ENCODE measurements at regions not wholly inside any gene's neighbourhood (a gene's known extent, or its start where the extent isn't known, plus 50 kb on each side); places are given as distances from the start of the nearest gene placed in this dataset.
"Not testable (repeated sequence)": the region's sequence is repeated elsewhere in the genome, so short reads cannot be mapped to it uniquely, and the experiment has no call there.

DNA sequence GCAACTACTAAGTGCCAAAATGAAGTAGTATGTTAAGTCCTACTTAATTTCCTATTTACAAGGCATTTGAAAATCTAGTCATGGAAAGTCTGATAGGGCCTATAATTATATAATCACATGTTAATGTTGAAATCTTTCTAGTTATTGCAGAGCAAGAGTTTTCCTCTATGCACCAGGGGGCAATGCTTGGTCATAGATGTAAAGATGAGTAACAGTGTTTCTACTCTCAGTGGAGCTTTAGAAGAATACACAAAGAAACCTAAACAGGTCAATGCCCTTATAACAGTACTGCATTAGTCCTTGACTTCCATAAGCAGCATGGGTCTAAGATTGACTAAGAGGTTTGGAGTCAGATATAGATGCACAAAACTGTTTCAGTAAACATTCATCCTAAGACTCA, 218.7 kb downstream of the KCTD12 start:
- DNase-seq (ENCODE audit: low read depth in 3 of 3, low spot score in 1 of 3) = no peak

DNA sequence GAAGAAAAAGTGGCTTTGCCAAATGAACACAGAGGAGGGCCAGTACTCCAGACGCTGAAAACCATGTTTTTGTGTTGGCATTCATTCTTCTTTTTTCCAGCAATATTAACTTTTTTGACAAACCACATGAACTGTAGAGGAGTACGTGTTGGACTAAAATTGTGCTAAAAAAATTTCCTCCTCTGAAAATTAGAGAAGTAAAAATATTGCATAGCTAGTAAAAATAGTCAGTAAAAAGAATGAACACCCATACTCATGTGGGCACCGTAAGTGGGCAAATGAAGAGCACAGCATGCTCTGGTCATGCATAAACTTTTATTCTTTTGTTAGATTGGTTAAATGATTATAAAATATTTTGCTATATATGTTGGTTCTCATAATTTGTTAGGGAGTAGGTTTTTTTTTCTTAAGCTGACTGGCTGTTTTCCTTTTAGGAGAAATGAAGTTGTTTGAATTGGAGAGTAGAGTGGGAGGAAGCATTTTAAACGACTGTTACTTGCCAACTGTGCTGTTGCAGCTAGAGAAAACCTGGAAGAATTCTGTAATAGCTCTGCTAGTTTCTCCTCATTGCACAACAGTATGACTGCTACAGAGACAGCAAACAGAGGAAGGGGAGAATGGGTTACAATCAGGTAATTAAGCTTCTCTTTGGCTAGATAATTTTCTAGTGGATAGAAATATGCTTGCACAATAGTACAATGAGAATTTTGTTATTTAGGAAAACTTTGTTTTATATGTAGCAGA, 222.4 kb downstream of the KCTD12 start:
- no peak for DNase-seq (ENCODE audit: low read depth in 3 of 3, low spot score in 1 of 3)

DNA sequence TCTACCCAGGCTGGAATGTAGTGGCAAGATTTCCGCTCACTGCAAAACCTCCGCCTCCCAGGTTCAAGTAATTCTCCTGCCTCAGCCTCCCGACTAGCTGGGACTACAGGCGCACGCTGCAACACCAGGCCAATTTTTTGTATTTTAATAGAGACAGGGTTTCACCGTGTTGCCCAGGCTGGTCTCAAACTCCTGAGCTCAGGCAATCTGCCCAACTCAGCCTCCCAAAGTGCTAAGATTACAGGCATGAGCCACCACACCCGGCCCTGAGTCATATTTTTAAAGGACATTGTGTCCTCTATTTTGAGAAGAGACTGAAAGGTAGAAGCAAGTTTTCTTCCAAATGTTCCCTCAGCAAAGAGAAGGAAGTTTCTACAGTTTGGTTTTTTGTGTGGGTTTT, 227.1 kb downstream of the KCTD12 start:
- DNase-seq (ENCODE audit: low read depth in 3 of 3, low spot score in 1 of 3) = not testable (repeated sequence)

DNA sequence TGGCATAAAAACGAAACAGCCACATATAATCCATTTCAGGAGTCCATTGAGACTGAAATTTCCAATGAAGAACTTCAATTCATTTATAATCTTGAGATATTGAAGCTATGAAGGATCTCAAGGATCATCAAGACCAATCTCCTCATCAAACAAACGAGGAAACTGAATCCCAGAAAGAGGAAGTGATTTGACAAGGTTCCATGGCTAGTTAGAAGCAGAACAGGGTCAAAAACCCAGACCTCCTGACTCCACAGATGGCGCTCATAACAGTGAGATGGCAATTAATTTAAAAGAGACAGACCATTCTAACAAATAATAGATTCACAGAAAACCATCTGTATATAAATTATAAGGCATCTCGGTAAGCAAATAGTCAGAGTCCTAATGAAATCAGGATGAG, 229.7 kb downstream of the KCTD12 start:
- no peak for DNase-seq (ENCODE audit: low read depth in 3 of 3, low spot score in 1 of 3)

DNA sequence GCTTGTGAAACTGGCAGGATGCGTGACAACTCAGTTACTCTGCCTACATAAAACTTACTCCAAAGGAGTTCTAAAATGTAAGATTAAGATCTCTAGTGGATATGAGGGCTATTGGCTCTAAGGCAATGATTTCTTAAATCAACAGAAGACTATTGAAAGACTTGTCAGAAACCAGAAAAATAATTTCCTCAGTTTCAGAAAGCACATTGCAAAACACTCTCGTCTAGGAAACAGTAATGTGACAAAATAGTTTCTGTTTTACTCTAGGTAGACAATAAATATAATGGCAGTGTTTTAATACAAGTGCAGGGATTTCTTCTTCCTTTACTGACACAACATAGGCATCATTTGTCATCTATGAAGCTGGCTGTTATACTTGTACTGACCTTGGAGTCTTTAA, 230.1 kb downstream of the KCTD12 start:
- DNase-seq (ENCODE audit: low read depth in 3 of 3, low spot score in 1 of 3) = no peak

DNA sequence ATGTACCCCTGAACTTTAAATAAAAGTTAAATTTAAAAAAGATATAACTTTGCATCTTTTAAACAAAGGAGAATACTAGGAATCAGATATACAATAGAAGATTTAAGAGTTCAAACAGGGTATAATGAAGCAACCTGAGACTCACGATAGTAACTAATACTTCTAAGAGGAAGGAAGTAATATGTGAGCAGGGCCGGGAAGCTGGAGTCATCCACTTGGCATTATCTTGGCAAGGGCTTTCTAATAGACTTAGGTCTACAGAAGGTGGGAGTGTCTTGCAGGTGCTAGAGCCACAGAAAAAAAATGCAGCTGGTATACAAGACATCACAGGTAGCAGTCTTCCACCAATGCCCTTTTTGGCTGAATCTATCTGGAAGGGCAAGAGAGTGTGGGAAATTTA, 231.9 kb downstream of the KCTD12 start:
- DNase-seq (ENCODE audit: low read depth in 3 of 3, low spot score in 1 of 3) = no peak

DNA sequence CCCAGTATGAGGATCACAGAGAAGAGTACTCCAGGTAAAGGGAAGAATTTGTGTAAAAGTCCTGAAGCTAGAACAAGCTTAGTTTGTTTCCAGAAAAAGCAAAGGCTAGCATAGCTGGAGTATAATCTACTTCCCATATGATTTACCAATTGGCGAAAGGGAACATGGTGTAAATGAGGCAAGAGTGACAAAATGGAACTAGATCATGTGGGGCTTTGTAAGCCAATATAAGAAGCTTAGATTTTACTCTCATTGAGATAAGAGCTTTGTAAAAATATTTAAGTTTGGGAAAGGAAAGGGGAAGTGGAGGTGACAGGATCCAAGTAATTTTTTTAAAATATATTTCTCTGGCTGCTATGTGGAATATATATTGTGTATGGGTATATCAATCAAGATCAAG, 234.9 kb downstream of the KCTD12 start:
- no peak for DNase-seq (ENCODE audit: low read depth in 3 of 3, low spot score in 1 of 3)

DNA sequence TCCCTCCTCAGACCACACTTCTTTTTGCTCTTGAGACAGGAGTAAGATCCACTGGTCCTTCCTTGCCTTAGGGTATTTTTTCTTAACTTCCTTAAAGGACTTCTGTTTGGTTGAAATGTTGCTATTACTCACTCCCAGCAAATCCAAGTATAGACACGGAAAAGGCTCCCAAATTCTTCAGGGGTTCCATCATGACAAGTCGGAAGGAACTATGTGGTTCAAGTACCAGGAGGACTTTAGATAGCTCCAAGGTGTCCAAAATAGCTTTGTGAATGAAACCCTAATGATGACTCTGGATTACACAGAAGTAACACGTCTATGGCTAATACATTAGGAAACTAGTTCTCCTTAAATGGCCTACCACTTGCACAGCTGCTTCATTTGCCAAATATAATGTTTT, 238.7 kb downstream of the KCTD12 start:
- DNase-seq (ENCODE audit: low read depth in 3 of 3, low spot score in 1 of 3) = no peak

DNA sequence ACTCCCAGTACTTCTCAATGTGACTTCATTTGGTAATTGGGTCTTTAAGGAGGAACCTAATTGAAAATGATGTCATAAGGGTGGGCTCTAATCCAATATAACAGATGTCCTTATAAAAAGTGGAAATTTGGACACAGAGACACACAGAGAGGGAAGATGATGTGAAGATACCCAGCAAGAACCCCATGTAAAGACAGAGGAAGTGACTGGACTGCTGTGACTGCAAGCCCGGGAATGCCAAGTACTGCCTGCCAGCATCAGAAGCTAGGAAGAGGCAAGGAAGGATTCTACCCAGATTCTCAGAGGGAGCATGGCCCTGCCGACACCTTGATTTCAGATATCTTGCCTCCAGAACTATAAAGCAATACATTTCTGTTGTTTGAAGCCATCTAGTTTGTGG, 239.3 kb downstream of the KCTD12 start:
- DNase-seq (ENCODE audit: low read depth in 3 of 3, low spot score in 1 of 3) = no peak

DNA sequence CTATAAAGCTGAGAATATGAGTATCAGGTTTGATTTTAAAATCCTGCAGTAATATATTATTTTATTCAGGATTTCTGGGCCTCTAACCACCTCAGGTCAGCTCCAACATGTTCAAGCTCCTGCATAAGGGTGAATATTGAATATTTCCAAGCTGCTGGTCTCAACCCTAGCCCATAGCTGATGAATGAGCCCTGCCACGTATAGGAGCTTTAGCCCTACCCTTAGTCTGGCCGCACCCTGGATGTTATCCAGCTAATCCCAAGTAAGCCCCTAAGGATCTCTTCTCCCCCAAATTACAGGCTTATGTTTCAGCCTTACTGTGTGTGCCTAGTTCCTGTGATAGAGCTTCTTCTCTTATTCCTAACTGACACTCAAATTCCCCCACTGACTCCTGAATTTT, 240.6 kb downstream of the KCTD12 start:
- DNase-seq (ENCODE audit: low read depth in 3 of 3, low spot score in 1 of 3) = no peak

DNA sequence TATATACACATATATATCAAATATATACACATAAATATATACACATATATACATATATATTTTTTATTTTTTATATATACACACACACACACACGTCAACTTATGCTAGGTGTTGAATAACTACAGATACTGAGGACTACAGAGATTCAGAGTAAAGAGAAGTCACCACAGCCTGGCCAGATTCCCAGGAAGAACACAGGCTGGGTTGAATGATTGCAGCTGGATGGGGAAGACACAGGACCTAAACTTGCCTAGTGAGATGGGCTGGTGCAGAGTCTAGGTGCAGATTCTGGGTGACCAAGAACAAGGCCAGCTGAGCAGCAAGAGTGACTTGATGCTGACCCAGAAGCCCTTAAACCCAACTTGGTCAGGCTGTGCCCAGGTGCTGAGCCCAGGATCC, 241.3 kb downstream of the KCTD12 start:
- DNase-seq (ENCODE audit: low read depth in 3 of 3, low spot score in 1 of 3) = no peak

DNA sequence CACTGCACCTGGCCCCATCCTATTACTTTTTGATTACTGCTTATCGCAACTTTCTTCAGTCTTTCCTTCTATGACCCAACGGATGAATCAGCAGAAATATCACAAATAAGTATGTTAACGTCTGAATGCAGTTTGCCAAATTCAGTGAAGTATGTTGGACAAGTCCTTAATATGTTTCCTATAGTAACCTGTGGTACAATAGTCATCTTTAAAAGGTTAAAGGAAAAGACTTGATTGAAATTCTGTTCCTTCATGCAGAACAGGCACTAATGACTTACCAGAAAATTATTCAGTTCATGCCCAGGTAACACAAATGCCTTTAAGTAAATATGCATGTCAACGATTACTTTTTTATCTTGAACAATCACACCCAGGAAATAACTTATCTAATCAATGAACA, 242.6 kb downstream of the KCTD12 start:
- DNase-seq (ENCODE audit: low read depth in 3 of 3, low spot score in 1 of 3) = no peak

DNA sequence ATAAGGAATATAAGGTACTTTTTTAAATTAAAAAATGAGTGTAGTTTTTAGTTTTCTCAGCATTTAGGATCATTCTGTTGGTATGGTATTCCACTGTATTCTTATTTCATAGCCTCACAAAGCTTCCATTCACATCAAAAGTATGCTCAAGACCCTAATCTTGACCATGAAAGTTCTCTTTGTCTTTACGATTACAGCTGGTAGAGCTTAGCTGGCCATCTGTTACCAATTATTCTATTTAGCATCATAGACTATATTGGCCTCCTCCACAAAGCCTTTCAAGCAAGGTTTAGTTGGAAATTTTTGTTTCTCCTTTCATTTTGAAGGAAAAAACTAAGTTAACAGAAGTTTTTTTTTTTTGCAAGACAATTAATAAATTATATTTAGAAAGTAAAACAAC, 245.1 kb downstream of the KCTD12 start:
- DNase-seq (ENCODE audit: low read depth in 3 of 3, low spot score in 1 of 3) = no peak

DNA sequence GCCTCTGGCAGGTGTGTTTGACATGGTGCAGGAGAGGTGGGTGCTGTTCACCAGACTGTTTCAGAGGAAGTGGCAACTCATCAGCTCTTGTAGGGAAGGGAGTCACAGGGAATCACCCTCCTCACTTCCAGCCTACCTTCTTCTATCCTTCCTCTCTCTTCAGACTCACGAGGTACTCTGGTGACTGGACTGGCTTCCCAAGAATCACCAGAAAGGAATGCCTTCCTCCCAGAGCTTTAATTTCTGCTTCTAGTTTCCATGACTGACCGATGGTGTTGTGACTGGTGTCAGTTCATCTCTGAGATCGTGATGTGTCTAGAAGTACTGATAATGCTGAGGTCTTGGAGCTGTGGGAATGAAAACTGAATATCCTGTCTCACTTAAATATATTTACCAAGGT, 247.3 kb downstream of the KCTD12 start:
- DNase-seq (ENCODE audit: low read depth in 3 of 3, low spot score in 1 of 3) = no peak

DNA sequence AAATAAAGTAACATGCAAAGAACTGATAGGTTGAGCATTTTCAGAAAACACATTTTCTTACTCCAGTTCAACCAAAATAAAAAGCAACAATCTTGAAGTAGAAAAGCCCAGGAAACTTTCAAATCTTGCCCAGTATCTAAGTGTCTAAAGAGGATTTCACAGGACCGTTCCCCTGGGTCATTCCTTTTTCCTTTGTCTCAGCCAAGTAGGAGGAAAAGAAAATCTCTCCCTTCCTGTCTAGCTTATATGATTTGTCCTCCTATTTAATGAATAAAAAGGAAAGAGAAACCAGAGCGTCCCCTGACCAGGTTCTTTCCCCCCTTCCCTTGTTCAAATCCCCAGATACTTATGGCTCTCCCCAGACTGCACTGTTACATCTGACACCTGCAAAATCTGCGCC, 248.0 kb downstream of the KCTD12 start:
- DNase-seq (ENCODE audit: low read depth in 3 of 3, low spot score in 1 of 3) = no peak

DNA sequence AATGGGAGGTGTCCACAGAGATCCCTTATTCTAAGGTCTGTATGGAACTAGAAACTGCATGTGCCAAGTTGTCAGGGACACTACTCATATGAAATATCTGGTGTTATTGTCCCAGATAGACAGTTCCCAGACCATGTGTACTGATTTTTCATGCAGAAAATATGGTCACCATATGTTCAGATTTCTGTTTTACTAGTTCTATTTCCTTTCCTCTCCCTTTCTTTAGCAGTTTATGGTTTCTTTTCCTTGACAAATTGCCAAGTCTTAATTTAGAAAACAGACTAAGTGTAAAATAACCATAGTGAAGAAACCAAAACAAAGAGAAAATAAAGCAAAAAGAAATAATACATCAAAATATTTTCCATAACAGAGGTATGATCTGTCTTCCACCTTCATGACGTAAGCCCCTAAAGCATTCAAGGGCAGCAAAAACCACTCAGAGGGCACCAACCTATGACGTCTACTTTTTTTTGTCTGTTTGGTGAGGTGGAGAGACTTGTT, 248.5 kb downstream of the KCTD12 start:
- no peak for DNase-seq (ENCODE audit: low read depth in 3 of 3, low spot score in 1 of 3)

DNA sequence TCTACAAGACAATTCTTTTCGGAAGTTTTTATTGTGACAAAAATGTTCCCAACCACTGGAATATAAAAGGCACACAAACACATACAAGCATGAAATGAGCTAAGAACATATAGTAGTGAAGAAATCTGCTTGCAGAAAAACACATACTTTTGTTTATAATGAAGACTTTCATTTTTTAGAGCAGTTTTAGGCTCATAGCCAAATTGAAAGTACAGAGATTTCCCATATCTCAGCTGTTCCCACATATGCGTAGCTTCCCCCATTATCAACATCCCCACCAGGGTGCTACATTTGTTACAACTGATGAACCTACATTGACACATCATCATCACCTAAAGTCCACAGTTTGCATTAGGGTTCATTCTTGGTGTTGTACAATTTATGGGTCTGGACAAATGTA, 249.4 kb downstream of the KCTD12 start:
- DNase-seq (ENCODE audit: low read depth in 3 of 3, low spot score in 1 of 3) = no peak

DNA sequence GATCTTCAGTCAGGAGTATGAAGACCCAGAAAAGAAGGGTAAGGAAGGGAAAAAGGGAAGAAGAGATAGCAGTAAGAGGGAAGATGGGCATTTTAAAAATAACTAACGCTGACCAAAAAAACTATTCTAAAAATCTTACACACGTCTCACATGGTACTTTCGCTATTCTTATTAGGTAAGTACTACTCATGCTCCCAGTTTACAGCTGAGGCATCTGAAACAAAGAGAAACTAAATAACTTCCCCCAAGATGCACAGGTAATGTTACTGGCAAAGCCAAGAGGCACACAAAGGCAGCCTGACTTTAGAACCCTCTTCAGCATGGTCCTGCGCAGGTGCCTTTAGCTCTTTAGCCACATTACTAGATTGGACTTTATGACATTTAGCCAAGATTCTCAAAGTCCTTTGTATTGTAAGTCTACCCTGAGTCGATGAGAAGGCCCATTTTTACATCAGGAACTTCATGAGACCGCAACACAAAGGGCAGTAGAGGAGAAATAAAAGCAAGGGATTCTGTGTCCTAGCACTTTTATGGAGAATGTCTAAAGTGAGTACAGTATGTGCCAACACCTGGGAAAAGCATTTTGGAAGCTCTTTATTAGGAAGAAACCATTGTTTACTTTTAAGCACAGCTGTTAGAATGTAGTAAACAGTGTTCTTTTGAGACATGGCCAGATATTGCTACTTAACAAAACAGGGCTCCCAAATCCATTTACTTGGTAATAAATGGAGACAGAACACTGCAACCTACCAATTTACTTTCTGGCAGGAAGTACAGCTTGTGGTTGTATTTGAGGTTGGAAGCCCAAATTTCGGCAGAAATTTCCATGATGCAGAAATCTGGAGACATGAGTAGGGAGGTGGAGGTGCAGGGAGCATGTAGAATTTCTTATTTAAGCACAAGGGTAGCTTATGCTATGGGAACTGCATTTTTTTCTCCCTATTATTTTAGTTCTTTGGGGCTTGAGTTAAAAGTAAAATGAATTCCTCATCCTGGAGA, 250.7 kb downstream of the KCTD12 start:
- DNase-seq (ENCODE audit: low read depth in 3 of 3, low spot score in 1 of 3) = no peak

DNA sequence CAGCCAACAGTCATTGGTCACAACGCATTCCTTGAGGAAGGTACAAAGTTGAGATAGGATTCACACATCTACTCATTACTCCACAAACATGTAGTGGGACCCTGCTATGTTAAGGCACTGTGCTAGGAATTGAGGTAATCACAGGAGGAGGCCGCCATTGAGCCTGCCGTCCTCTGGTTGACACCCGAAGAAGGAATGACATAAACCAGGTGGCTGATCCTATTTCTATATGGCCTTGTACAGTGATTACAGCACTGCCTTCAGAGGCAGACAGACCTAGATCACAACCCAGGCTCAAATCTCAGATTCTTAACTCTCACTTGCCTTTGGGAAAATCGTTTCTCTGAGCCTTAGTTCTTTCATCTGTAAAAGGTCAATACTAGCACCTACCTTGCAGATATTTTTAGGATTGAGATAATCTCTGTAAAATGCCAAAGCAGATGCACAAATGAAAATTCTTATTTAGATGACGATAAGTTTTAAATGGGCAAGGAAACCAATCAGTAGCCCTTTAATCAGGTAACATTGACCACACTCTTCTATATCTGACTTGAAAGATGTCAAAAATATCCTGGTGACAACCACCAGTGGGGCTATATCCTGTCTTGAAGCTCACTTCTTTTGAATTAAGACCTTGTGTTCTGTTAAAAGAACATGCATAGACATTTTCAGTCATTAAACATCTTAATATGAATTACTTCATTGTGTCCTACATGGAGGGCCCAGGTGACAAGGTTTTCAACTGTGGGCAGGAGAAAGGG, 251.6 kb downstream of the KCTD12 start:
- no peak for DNase-seq (ENCODE audit: low read depth in 3 of 3, low spot score in 1 of 3)

DNA sequence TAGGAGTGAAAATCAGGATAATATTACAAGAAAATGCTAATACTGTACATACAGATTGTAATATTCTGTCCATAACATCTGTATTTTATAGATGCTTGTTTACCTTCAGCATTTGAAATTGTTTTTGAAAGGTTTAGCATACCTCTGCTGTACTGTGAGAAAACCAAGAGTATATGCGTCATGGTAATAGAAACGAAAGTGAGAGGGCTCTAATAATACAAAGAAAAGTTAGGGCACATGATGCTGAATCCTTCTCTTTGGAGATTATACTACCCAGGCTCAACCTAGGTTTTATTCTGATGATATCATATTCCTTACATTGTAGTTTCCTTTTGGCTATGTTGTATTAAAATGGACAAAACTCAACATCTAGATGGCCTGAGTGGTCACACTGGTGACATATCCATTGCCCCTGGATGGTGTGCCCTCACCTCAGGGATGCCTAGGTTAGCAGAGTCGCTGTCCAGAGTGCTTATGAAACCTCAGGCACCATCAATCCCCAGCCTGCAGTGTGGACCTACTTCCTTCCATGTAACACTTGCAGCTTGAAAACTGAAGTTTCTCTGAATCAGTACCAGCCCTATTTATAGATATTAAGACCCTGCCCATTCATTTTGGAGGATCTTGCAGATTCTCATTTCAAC, 253.7 kb downstream of the KCTD12 start:
- no peak for DNase-seq (ENCODE audit: low read depth in 3 of 3, low spot score in 1 of 3)

DNA sequence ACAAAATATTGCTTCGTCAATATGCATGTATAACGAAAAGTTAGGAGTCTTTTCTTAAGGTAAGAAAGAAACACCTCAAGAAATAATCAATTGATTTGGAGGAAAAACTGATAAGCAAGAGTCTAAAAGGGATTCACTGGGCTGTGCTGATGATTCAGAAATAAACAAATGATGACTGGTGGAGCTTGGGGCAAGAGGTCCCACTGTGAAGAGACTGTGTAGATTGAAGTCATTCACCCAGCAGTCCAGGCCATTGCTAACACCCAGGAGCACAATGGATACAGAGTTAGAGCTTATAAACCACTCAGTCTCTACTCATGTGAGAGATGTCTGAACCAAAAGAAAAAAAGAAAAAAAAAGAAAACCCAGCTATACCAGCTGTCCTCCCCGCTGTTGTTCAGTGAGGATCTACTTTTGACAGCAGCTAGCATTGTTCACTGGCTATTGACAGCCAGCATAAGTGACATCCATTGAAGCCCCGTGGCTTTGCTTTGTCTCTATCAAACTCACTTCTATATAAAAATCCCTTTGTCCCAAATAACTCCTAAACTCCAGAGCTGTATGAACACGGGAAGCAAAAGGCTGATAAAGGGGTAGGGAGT, 255.5 kb downstream of the KCTD12 start:
- no peak for DNase-seq (ENCODE audit: low read depth in 3 of 3, low spot score in 1 of 3)

Measured in stimulated activated CD4-positive, alpha-beta T cell treated with anti-CD3 and anti-CD28 coated beads, TNF-alpha, amount 100 ng/mL, for 1 hour (primary cell).